GM12878 (cell line): ENCODE measurements at regions not wholly inside any gene's neighbourhood (a gene's known extent, or its start where the extent isn't known, plus 50 kb on each side); places are given as distances from the start of the nearest gene placed in this dataset.

Experiments
- ATAC-seq: fragments of 200-7000 bp; cut with Tn5 transposase; 3 replicates; pipeline ENCODE4 v1.9.1; 2020; ENCODE audit warnings: mild to moderate bottlenecking, moderate library complexity
- BruUV-seq: library from RNA; stranded (reverse); fragments of 400-500 nt; replicated peaks from 2 replicates; lab custom pipeline; 2021; lab: Mats Ljungman, UMichigan
- CTCF ChIA-PET: fragments of 300-600 bp; sonication (Branson Sonifier 250); formaldehyde crosslinking; extraction: SDS; loops from one replicate; lab custom pipeline; 2021; ENCODE audit warnings: inconsistent platforms; lab: Yijun Ruan, JAX
- POLR2A ChIA-PET: fragments of 350-600 bp; formaldehyde crosslinking; extraction: SDS; loops from one replicate; lab custom pipeline; 2021; ENCODE audit warnings: inconsistent platforms; lab: Charles Lee
- RAD21 ChIA-PET: fragments of 300-600 bp; sonication (Branson Sonifier 250); formaldehyde crosslinking; loops from one replicate; lab custom pipeline; 2023; ENCODE audit warnings: antibody characterized with exemption; ENCODE audit not compliant: unreplicated experiment; lab: Charles Lee
- SMC1A ChIA-PET: fragments of 300-600 bp; sonication (Branson Sonifier 250); formaldehyde crosslinking; loops from one replicate; lab custom pipeline; 2023; ENCODE audit not compliant: unreplicated experiment, uncharacterized antibody; lab: Charles Lee
- DNase-seq: peaks from one replicate; pipeline ENCODE4 v3.0.0-alpha.2; 2011; ENCODE audit warnings: low read depth, low spot score
- FAIRE-seq: peaks from 3 replicates; lab custom pipeline; 2011; peaks lifted over from hg19 to GRCh38; lab: Jason Lieb, UNC
- H2AFZ ChIP-seq: 2 replicates; pipeline ENCODE4 v1.6.0; 2011; ENCODE audit warnings: low read depth, low read length, control low read depth; ENCODE audit not compliant: control insufficient read depth
- H3K27ac ChIP-seq: 2 replicates; pipeline ENCODE4 v1.5.1; 2011; ENCODE audit warnings: control low read depth; ENCODE audit not compliant: control insufficient read depth, insufficient read depth
- H3K27me3 ChIP-seq, 2 experiments: replicated peaks in 1 of 2; 2 replicates each; pipeline versions ENCODE4 v1.6.0 to v1.6.1; 2011; ENCODE audit warnings: low read length in 1 of 2; ENCODE audit not compliant: control insufficient read depth in 2 of 2, insufficient read depth in 2 of 2
- H3K36me3 ChIP-seq, 2 experiments: 2 replicates each; pipeline ENCODE4 v1.5.1; 2011; ENCODE audit warnings: low read length in 1 of 2; ENCODE audit not compliant: control insufficient read depth in 2 of 2, insufficient read depth in 2 of 2
- H3K4me1 ChIP-seq: 2 replicates; pipeline ENCODE4 v1.6.1; 2011; ENCODE audit warnings: mild to moderate bottlenecking, low read length, moderate library complexity, mixed read lengths; ENCODE audit not compliant: control insufficient read depth, insufficient read depth
- H3K4me2 ChIP-seq: 2 replicates; pipeline ENCODE4 v1.6.0; 2011; ENCODE audit warnings: control low read depth; ENCODE audit not compliant: control insufficient read depth, insufficient read depth
- H3K4me3 ChIP-seq: fragments of 200-600 bp; sonication (generic); 2 replicates; pipeline ENCODE4 v1.5.1; 2016
- H3K79me2 ChIP-seq: 2 replicates; pipeline ENCODE4 v1.6.0; 2011; ENCODE audit warnings: low read length; ENCODE audit not compliant: control insufficient read depth, insufficient read depth
- H3K9ac ChIP-seq: 2 replicates; pipeline ENCODE4 v1.8.0; 2011; ENCODE audit warnings: low read length, control low read depth, mixed read lengths; ENCODE audit not compliant: control insufficient read depth, insufficient read depth
- H3K9me3 ChIP-seq: replicated peaks from 3 replicates; pipeline ENCODE4 v1.5.1; 2011; ENCODE audit warnings: mild to moderate bottlenecking, low read length; ENCODE audit not compliant: control insufficient read depth, insufficient read depth
- H4K20me1 ChIP-seq: 2 replicates; pipeline ENCODE4 v1.6.0; 2011; ENCODE audit not compliant: control insufficient read depth, insufficient read depth
- ATF7 ChIP-seq: fragments of 450-650 bp; IDR thresholded peaks from 2 replicates; pipeline ENCODE4 v1.6.1; 2016; ENCODE audit warnings: low read depth, mild to moderate bottlenecking
- FOS ChIP-seq: IDR thresholded peaks from 3 replicates; pipeline ENCODE4 v1.6.1; 2011; ENCODE audit warnings: borderline replicate concordance; ENCODE audit not compliant: insufficient read length; ENCODE audit errors: extremely low read depth
- KAT2A ChIP-seq: conservative IDR thresholded peaks from 2 replicates; pipeline ENCODE4 v1.6.1; 2011; ENCODE audit warnings: low read depth, low read length; ENCODE audit not compliant: control insufficient read depth
- KLF5 ChIP-seq: fragments of 450-650 bp; IDR thresholded peaks from 2 replicates; pipeline ENCODE4 v1.6.1; 2014; ENCODE audit warnings: mild to moderate bottlenecking; ENCODE audit not compliant: partially characterized antibody
- MXI1 ChIP-seq: fragments of 150-350 bp; IDR thresholded peaks from 2 replicates; pipeline ENCODE4 v1.6.1; 2011; ENCODE audit warnings: low read depth, mild to moderate bottlenecking, inconsistent platforms, low read length, improper control_type of control experiment
- SMAD5 ChIP-seq: IDR thresholded peaks from 2 replicates; pipeline ENCODE4 v1.6.1; 2016; ENCODE audit warnings: antibody characterized with exemption, low read depth
- SP1 ChIP-seq: IDR thresholded peaks from one replicate; pipeline ENCODE4 v1.6.1; 2011; ENCODE audit warnings: low read depth, low read length
- STAT1 ChIP-seq: fragments of 450-650 bp; conservative IDR thresholded peaks from 2 replicates; pipeline ENCODE4 v1.6.1; 2014; ENCODE audit warnings: antibody characterized with exemption, mild to moderate bottlenecking
- SUZ12 ChIP-seq: fragments of 200-600 bp; sonication (generic); IDR thresholded peaks from one replicate; pipeline ENCODE4 v1.6.1; 2018; ENCODE audit warnings: antibody characterized with exemption, mild to moderate bottlenecking; ENCODE audit not compliant: unreplicated experiment
- ZNF217 ChIP-seq: fragments of 450-650 bp; IDR thresholded peaks from 2 replicates; pipeline ENCODE4 v1.6.1; 2017; ENCODE audit warnings: antibody characterized with exemption, mild to moderate bottlenecking
- ZSCAN29 ChIP-seq: fragments of 450-650 bp; IDR thresholded peaks from 2 replicates; pipeline ENCODE4 v1.6.1; 2017; ENCODE audit warnings: mild to moderate bottlenecking, moderate library complexity
- in situ Hi-C: fragments of 300-500 bp; cut with MboI; formaldehyde crosslinking; loops from 9 replicates; pipeline ENCODE4 v1.14.3; 2018; ENCODE audit warnings: mixed read lengths
- intact Hi-C: fragments of 100-400 bp; cut with micrococcal nuclease; formaldehyde crosslinking; loops from one replicate; pipeline ENCODE4 v1.14.2; 2022; ENCODE audit not compliant: unreplicated experiment
- TF ChIP-seq, protein P1 (sequence below): fragments of 450-650 bp; formaldehyde crosslinking; IDR thresholded peaks from 2 replicates; pipeline ENCODE4 v1.4.0; 2020; ENCODE audit warnings: mild to moderate bottlenecking, moderate library complexity
- TF ChIP-seq, protein P2 (sequence below): fragments of 450-650 bp; formaldehyde crosslinking; IDR thresholded peaks from 2 replicates; pipeline ENCODE4 v1.4.0; 2022; ENCODE audit warnings: mild to moderate bottlenecking, moderate library complexity
- TF ChIP-seq, protein P3 (sequence below): IDR thresholded peaks from 2 replicates; pipeline ENCODE4 v1.6.1; 2011; ENCODE audit warnings: borderline replicate concordance, low read depth, mild to moderate bottlenecking, moderate library complexity, mixed read lengths, low read length; ENCODE audit not compliant: insufficient read depth; ENCODE audit errors: extremely low read length
- TF ChIP-seq, protein P4 (sequence below): fragments of 450-650 bp; IDR thresholded peaks from 2 replicates; pipeline ENCODE4 v1.6.1; 2016; ENCODE audit warnings: mild to moderate bottlenecking

DNA sequence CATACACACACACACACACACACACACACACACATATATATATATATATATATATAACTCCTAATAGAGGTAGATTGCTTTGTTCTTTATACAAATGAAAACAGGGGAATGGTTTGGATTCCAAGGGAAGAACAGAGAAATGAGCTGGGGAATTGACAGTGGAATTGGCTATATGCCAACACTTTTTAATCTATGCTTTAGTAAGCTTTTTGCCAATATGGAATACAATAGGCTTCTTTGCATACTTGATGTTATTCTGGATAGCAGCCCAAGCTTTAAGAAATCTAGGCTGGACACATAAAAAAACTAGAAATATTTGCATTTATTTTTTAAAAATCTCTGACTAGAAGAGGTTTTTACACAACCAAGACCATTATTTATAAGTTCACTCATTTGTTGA is 334.2 kb upstream of the MDFIC2 start:
- ATAC-seq, result no peak
- CTCF ChIA-PET, result no interaction called here
- H3K9ac ChIP-seq, result no peak overlapping the region

More for the DNA sequence above, 334.2 kb upstream of the MDFIC2 start:
- intact Hi-C loops, result no loop called here
- no peak for DNase-seq
- FAIRE-seq, result no peak
- SMC1A ChIA-PET, result no interaction called here
- TF ChIP-seq, protein P1, sequence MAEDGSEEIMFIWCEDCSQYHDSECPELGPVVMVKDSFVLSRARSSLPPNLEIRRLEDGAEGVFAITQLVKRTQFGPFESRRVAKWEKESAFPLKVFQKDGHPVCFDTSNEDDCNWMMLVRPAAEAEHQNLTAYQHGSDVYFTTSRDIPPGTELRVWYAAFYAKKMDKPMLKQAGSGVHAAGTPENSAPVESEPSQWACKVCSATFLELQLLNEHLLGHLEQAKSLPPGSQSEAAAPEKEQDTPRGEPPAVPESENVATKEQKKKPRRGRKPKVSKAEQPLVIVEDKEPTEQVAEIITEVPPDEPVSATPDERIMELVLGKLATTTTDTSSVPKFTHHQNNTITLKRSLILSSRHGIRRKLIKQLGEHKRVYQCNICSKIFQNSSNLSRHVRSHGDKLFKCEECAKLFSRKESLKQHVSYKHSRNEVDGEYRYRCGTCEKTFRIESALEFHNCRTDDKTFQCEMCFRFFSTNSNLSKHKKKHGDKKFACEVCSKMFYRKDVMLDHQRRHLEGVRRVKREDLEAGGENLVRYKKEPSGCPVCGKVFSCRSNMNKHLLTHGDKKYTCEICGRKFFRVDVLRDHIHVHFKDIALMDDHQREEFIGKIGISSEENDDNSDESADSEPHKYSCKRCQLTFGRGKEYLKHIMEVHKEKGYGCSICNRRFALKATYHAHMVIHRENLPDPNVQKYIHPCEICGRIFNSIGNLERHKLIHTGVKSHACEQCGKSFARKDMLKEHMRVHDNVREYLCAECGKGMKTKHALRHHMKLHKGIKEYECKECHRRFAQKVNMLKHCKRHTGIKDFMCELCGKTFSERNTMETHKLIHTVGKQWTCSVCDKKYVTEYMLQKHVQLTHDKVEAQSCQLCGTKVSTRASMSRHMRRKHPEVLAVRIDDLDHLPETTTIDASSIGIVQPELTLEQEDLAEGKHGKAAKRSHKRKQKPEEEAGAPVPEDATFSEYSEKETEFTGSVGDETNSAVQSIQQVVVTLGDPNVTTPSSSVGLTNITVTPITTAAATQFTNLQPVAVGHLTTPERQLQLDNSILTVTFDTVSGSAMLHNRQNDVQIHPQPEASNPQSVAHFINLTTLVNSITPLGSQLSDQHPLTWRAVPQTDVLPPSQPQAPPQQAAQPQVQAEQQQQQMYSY (CRISPR knock-in tag), result no peak
- TF ChIP-seq ZNF217 (no peak), SP1 (no peak), FOS (no peak), SUZ12 (no peak), KLF5 (no peak), ATF7 (no peak), STAT1 (no peak), KAT2A (no peak), MXI1 (no peak), SMAD5 (no peak), ZSCAN29 (no peak)
- TF ChIP-seq, protein P2, sequence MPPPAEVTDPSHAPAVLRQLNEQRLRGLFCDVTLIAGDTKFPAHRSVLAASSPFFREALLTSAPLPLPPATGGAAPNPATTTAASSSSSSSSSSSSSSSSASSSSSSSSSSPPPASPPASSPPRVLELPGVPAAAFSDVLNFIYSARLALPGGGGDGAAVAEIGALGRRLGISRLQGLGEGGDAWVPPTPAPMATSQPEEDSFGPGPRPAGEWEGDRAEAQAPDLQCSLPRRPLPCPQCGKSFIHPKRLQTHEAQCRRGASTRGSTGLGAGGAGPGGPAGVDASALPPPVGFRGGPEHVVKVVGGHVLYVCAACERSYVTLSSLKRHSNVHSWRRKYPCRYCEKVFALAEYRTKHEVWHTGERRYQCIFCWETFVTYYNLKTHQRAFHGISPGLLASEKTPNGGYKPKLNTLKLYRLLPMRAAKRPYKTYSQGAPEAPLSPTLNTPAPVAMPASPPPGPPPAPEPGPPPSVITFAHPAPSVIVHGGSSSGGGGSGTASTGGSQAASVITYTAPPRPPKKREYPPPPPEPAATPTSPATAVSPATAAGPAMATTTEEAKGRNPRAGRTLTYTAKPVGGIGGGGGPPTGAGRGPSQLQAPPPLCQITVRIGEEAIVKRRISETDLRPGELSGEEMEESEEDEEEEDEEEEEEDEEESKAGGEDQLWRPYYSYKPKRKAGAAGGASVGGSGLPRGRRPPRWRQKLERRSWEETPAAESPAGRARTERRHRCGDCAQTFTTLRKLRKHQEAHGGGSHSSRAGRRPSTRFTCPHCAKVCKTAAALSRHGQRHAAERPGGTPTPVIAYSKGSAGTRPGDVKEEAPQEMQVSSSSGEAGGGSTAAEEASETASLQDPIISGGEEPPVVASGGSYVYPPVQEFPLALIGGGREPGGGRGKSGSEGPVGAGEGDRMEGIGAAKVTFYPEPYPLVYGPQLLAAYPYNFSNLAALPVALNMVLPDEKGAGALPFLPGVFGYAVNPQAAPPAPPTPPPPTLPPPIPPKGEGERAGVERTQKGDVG (CRISPR knock-in tag), result no peak
- TF ChIP-seq, protein P3, sequence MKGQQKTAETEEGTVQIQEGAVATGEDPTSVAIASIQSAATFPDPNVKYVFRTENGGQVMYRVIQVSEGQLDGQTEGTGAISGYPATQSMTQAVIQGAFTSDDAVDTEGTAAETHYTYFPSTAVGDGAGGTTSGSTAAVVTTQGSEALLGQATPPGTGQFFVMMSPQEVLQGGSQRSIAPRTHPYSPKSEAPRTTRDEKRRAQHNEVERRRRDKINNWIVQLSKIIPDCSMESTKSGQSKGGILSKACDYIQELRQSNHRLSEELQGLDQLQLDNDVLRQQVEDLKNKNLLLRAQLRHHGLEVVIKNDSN, result no peak
- TF ChIP-seq, protein P4, sequence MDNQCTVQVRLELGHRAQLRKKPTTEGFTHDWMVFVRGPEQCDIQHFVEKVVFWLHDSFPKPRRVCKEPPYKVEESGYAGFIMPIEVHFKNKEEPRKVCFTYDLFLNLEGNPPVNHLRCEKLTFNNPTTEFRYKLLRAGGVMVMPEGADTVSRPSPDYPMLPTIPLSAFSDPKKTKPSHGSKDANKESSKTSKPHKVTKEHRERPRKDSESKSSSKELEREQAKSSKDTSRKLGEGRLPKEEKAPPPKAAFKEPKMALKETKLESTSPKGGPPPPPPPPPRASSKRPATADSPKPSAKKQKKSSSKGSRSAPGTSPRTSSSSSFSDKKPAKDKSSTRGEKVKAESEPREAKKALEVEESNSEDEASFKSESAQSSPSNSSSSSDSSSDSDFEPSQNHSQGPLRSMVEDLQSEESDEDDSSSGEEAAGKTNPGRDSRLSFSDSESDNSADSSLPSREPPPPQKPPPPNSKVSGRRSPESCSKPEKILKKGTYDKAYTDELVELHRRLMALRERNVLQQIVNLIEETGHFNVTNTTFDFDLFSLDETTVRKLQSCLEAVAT, result no peak
- no peaks in the 10 kb centered on the region for H4K20me1 ChIP-seq
- no peaks in the 10 kb centered on the region for H3K27me3 ChIP-seq
- H3K36me3 ChIP-seq, result no peaks in the 10 kb centered on the region
- RAD21 ChIA-PET, result no interaction called here
- in situ Hi-C loops, result no loop called here
- no peak overlapping the region for H3K4me2 ChIP-seq
- H3K4me1 ChIP-seq, result no peaks in the 10 kb centered on the region
- no peaks in the 10 kb centered on the region for H3K9me3 ChIP-seq
- no peak overlapping the region for H2AFZ ChIP-seq
- no peak overlapping the region for H3K27ac ChIP-seq
- H3K79me2 ChIP-seq, result no peaks in the 10 kb centered on the region
- no peak overlapping the region for H3K4me3 ChIP-seq
- no TSS peak for BruUV-seq
- POLR2A ChIA-PET, result no interaction called here
